Lung (tissue), 11 donors: ENCODE measurements at regions not wholly inside any gene's neighbourhood (a gene's known extent, or its start where the extent isn't known, plus 50 kb on each side); places are given as distances from the start of the nearest gene placed in this dataset.

Experiments used
- ATAC-seq: fragments of 200-7000 bp; cut with Tn5 transposase; one replicate; pipeline ENCODE4 v1.9.1; 2020; ENCODE audit warnings: moderate number of reproducible peaks; ENCODE audit not compliant: insufficient read depth, low FRiP score
- DNase-seq, 3 donors: peaks; one replicate each; pipeline ENCODE4 v3.0.0-alpha.2; 2013 to 2017
- H3K27ac ChIP-seq, 2 donors: one replicate each; pipeline ENCODE4 v1.5.1; 2013; ENCODE audit warnings: mild to moderate bottlenecking in 2 of 2, moderate library complexity in 2 of 2, control low read depth in 1 of 2, inconsistent platforms in 1 of 2, low read depth in 1 of 2, low read length in 1 of 2
- H3K27me3 ChIP-seq, 3 donors: one replicate each; pipeline ENCODE4 v1.5.1; 2013; ENCODE audit warnings: low read length in 2 of 3; ENCODE audit not compliant: control insufficient read depth in 3 of 3, insufficient read depth in 3 of 3
- H3K36me3 ChIP-seq, 4 donors: one replicate each; pipeline ENCODE4 v1.5.1; 2013; ENCODE audit warnings: low read length in 4 of 4, mild to moderate bottlenecking in 1 of 4, moderate library complexity in 1 of 4; ENCODE audit not compliant: control insufficient read depth in 4 of 4, insufficient read depth in 4 of 4
- H3K4me1 ChIP-seq, 5 donors: one replicate each; pipeline ENCODE4 v1.5.1; 2013; ENCODE audit warnings: low read length in 5 of 5, mild to moderate bottlenecking in 2 of 5, moderate library complexity in 1 of 5; ENCODE audit not compliant: control insufficient read depth in 5 of 5, insufficient read depth in 5 of 5
- H3K4me3 ChIP-seq: one replicate; pipeline ENCODE4 v1.5.1; 2013; ENCODE audit warnings: mild to moderate bottlenecking, control low read depth, moderate library complexity
- H3K9ac ChIP-seq, 2 donors: one replicate each; pipeline ENCODE4 v1.5.1; 2013; ENCODE audit warnings: low read length in 2 of 2, control low read depth in 1 of 2; ENCODE audit not compliant: insufficient read depth in 1 of 2
- H3K9me3 ChIP-seq, 4 donors: one replicate each; pipeline ENCODE4 v1.5.1; 2013; ENCODE audit warnings: low read length in 3 of 4, mild to moderate bottlenecking in 1 of 4, moderate library complexity in 1 of 4; ENCODE audit not compliant: control insufficient read depth in 4 of 4, insufficient read depth in 3 of 4
- CTCF ChIP-seq: IDR thresholded peaks from 2 replicates; pipeline ENCODE4 v1.5.1; 2012; ENCODE audit warnings: mild to moderate bottlenecking; ENCODE audit errors: control extremely low read depth, extremely low read depth
- WGBS, 2 donors: extraction: QIAGEN DNeasy Blood & Tissue Kit; methylation state at CpG; one replicate each; pipeline ENCODE4 v1.1.7; 2013; 5-methylcytosine and 5-hydroxymethylcytosine counted together
- donor health status: control.
- donor health status: control.
- donor health status: Bipolar disorder and iron deficiency.
- donor health status: healthy.
- donor health status: DM: yes; HTN: yes; CAD: no.

GRCh38 chr2:172332507-172332906 is 94.9 kb upstream of the ITGA6 start:
- no peaks in the 10 kb centered on the region for H3K36me3 ChIP-seq
- H3K4me3 ChIP-seq: no peak overlapping the region
- ATAC-seq: no peak
- H3K4me1 ChIP-seq: peaks cover 0 to 19% (median 0%) of the 10 kb centered on the region in 5 donors
- no peaks in the 10 kb centered on the region for H3K27me3 ChIP-seq
- no peak for TF ChIP-seq CTCF
- peaks cover 0 to 2% (median 0%) of the 10 kb centered on the region in 4 donors for H3K9me3 ChIP-seq
- no peak overlapping the region for H3K27ac ChIP-seq
- no peak for DNase-seq
- H3K9ac ChIP-seq: no peak overlapping the region
- WGBS, 2 donors: 71 to 72% methylated on average over 8 of the region's 8 CpGs

GRCh38 chr2:172333235-172333977 is 94.0 kb upstream of the ITGA6 start:
- Histone ChIP-seq H3K27me3 (no peaks in the 10 kb centered on the region), H3K9me3 (peaks cover 0 to 2% (median 0%) of the 10 kb centered on the region in 4 donors), H3K9ac (no peak overlapping the region), H3K4me3 (no peak overlapping the region), H3K36me3 (no peaks in the 10 kb centered on the region), H3K27ac (no peak overlapping the region), H3K4me1 (peaks cover 0 to 18% (median 0%) of the 10 kb centered on the region in 5 donors)
- no peak for TF ChIP-seq CTCF
- DNase-seq: peak in 1 of 3 donors; percentile 44
- 87 to 90% methylated on average over 5 of the region's 5 CpGs for WGBS, 2 donors
- ATAC-seq: no peak

- no peaks in the 10 kb centered on the region for H3K27me3 ChIP-seq
- no peak overlapping the region for H3K9ac ChIP-seq
- H3K4me1 ChIP-seq: peaks cover 0 to 17% (median 0%) of the 10 kb centered on the region in 5 donors
- DNase-seq (no peak), ATAC-seq (no peak)
- peaks cover 0 to 2% (median 0%) of the 10 kb centered on the region in 4 donors for H3K9me3 ChIP-seq
- H3K27ac ChIP-seq: no peak overlapping the region
- TF ChIP-seq CTCF: no peak
- no peak overlapping the region for H3K4me3 ChIP-seq
- WGBS, 2 donors: 77 to 97% methylated on average over 1 of the region's 1 CpG
- H3K36me3 ChIP-seq: no peaks in the 10 kb centered on the region
Observed at GRCh38 chr2:172333978-172334330, 93.4 kb upstream of the ITGA6 start.
